Lung (tissue), 11 donors: ENCODE measurements at regions not wholly inside any gene's neighbourhood (a gene's known extent, or its start where the extent isn't known, plus 50 kb on each side); places are given as distances from the start of the nearest gene placed in this dataset.

Experiments used
- ATAC-seq: fragments of 200-7000 bp; cut with Tn5 transposase; one replicate; pipeline ENCODE4 v1.9.1; 2020; ENCODE audit warnings: moderate number of reproducible peaks; ENCODE audit not compliant: insufficient read depth, low FRiP score
- DNase-seq, 3 donors: peaks; one replicate each; pipeline ENCODE4 v3.0.0-alpha.2; 2013 to 2017
- H3K27ac ChIP-seq, 2 donors: one replicate each; pipeline ENCODE4 v1.5.1; 2013; ENCODE audit warnings: mild to moderate bottlenecking in 2 of 2, moderate library complexity in 2 of 2, control low read depth in 1 of 2, inconsistent platforms in 1 of 2, low read depth in 1 of 2, low read length in 1 of 2
- H3K27me3 ChIP-seq, 3 donors: one replicate each; pipeline ENCODE4 v1.5.1; 2013; ENCODE audit warnings: low read length in 2 of 3; ENCODE audit not compliant: control insufficient read depth in 3 of 3, insufficient read depth in 3 of 3
- H3K36me3 ChIP-seq, 4 donors: one replicate each; pipeline ENCODE4 v1.5.1; 2013; ENCODE audit warnings: low read length in 4 of 4, mild to moderate bottlenecking in 1 of 4, moderate library complexity in 1 of 4; ENCODE audit not compliant: control insufficient read depth in 4 of 4, insufficient read depth in 4 of 4
- H3K4me1 ChIP-seq, 5 donors: one replicate each; pipeline ENCODE4 v1.5.1; 2013; ENCODE audit warnings: low read length in 5 of 5, mild to moderate bottlenecking in 2 of 5, moderate library complexity in 1 of 5; ENCODE audit not compliant: control insufficient read depth in 5 of 5, insufficient read depth in 5 of 5
- H3K4me3 ChIP-seq: one replicate; pipeline ENCODE4 v1.5.1; 2013; ENCODE audit warnings: mild to moderate bottlenecking, control low read depth, moderate library complexity
- H3K9ac ChIP-seq, 2 donors: one replicate each; pipeline ENCODE4 v1.5.1; 2013; ENCODE audit warnings: low read length in 2 of 2, control low read depth in 1 of 2; ENCODE audit not compliant: insufficient read depth in 1 of 2
- H3K9me3 ChIP-seq, 4 donors: one replicate each; pipeline ENCODE4 v1.5.1; 2013; ENCODE audit warnings: low read length in 3 of 4, mild to moderate bottlenecking in 1 of 4, moderate library complexity in 1 of 4; ENCODE audit not compliant: control insufficient read depth in 4 of 4, insufficient read depth in 3 of 4
- WGBS, 2 donors: extraction: QIAGEN DNeasy Blood & Tissue Kit; methylation state at CpG; one replicate each; pipeline ENCODE4 v1.1.7; 2013; 5-methylcytosine and 5-hydroxymethylcytosine counted together
- TF ChIP-seq, protein P1 (sequence below): IDR thresholded peaks from 2 replicates; pipeline ENCODE4 v1.5.1; 2012; ENCODE audit warnings: mild to moderate bottlenecking; ENCODE audit errors: control extremely low read depth, extremely low read depth
- donor health status: control.
- donor health status: control.
- donor health status: Bipolar disorder and iron deficiency.
- donor health status: healthy.
- donor health status: DM: yes; HTN: yes; CAD: no.

DNA sequence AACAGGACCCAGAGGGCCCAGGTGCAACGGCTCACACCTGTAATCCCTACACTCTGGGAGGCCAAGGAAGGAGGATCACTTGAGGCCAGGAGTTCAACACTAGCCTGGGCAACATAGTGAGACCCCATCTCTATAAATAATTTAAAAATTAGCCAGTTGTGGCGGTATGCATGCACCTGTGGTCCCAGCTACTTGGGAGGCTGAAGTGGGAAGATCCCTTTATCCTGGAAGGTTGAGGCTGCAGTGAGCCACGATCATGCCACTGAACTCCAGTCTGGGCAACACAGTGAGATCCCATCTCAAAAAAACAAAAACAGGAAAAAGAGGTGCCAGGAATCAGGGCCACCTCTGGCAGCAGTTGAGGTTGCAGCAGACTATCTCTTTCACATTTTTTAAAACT is 85.7 kb upstream of the NUDT7 start:
- 74 to 89% methylated on average over 3 of the region's 3 CpGs for WGBS, 2 donors
- ATAC-seq: no peak
- Histone ChIP-seq H3K27me3 (no peaks in the 10 kb centered on the region), H3K4me1 (peaks cover 0 to 7% (median 0%) of the 10 kb centered on the region in 5 donors), H3K27ac (no peak overlapping the region), H3K36me3 (no peaks in the 10 kb centered on the region), H3K9ac (no peak overlapping the region), H3K9me3 (no peaks in the 10 kb centered on the region), H3K4me3 (no peak overlapping the region)
- TF ChIP-seq, protein P1, sequence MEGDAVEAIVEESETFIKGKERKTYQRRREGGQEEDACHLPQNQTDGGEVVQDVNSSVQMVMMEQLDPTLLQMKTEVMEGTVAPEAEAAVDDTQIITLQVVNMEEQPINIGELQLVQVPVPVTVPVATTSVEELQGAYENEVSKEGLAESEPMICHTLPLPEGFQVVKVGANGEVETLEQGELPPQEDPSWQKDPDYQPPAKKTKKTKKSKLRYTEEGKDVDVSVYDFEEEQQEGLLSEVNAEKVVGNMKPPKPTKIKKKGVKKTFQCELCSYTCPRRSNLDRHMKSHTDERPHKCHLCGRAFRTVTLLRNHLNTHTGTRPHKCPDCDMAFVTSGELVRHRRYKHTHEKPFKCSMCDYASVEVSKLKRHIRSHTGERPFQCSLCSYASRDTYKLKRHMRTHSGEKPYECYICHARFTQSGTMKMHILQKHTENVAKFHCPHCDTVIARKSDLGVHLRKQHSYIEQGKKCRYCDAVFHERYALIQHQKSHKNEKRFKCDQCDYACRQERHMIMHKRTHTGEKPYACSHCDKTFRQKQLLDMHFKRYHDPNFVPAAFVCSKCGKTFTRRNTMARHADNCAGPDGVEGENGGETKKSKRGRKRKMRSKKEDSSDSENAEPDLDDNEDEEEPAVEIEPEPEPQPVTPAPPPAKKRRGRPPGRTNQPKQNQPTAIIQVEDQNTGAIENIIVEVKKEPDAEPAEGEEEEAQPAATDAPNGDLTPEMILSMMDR: no peak
- no peak for DNase-seq

DNA sequence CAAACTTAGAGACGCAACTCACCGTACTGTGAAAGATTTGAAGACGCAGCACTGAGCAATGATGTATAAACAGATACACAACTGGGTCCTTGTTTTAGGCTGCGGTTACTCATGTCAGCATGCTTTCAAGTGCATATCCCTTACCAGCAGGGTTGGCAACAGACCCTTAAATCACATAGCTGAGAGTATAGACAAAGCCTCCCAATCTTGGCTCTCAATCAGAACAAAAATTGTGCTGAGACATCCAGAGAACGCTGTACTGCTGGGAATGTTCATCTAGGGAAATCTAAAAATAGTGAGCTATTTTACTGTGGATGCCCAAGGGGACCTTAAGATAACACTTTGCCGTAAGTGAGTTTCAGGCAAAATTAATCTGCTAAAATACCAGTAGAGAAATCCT is 84.4 kb upstream of the NUDT7 start:
- H3K36me3 ChIP-seq: no peaks in the 10 kb centered on the region
- H3K27ac ChIP-seq: no peak overlapping the region
- ATAC-seq: no peak
- 63 to 70% methylated on average over 6 of the region's 6 CpGs for WGBS, 2 donors
- peaks cover 0 to 7% (median 0%) of the 10 kb centered on the region in 5 donors for H3K4me1 ChIP-seq
- DNase-seq: peak in 2 of 3 donors; percentile 57 to 58
- H3K9ac ChIP-seq: no peak overlapping the region
- no peaks in the 10 kb centered on the region for H3K9me3 ChIP-seq
- TF ChIP-seq, protein P1: no peak
- H3K4me3 ChIP-seq: no peak overlapping the region
- no peaks in the 10 kb centered on the region for H3K27me3 ChIP-seq

DNA sequence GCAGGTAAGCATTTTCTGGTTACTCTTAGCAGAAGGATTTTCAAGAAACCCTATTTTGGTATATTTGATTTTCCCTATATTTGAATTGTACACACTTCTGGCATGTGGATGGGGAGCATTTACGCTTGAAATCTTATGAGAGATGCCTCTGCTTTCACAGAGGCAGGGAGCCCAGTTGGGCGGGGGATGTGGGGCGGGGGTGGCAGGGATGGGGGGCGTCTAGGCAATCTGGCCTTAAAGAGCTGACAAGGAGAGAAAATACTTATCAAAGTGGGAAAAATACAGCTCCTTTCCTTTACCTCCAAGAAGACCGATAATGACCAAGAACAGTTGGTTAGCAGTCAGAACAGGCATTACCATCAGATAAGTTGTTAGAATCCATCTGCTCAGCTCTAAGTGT is 79.1 kb upstream of the NUDT7 start:
- ATAC-seq (no peak), DNase-seq (no peak)
- no peaks in the 10 kb centered on the region for H3K27me3 ChIP-seq
- TF ChIP-seq, protein P1: no peak
- H3K4me3 ChIP-seq: no peak overlapping the region
- H3K36me3 ChIP-seq: no peaks in the 10 kb centered on the region
- peaks cover 0 to 3% (median 0%) of the 10 kb centered on the region in 5 donors for H3K4me1 ChIP-seq
- H3K27ac ChIP-seq: no peak overlapping the region
- H3K9ac ChIP-seq: no peak overlapping the region
- WGBS, 2 donors: 74 to 92% methylated on average over 5 of the region's 5 CpGs
- H3K9me3 ChIP-seq: no peaks in the 10 kb centered on the region

DNA sequence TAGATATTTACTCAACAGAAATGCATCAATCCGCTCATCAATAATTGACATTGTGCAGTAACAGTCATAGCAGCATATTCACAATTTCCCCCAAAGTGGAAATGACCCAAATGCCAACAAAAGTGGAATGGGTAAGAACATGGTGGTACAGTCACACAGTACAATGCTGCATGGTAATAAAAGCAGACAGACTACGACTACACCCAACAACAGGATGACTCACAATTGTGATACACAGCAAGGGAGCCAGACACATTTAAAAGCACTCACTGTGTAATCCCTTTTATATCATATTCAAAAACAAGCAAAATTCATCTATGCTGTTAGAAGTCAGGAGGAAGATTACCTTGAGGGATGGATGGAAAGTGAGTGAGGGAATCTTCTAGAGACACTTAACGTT is 76.5 kb upstream of the NUDT7 start:
- no peaks in the 10 kb centered on the region for H3K9me3 ChIP-seq
- no peaks in the 10 kb centered on the region for H3K27me3 ChIP-seq
- H3K27ac ChIP-seq: no peak overlapping the region
- WGBS, 2 donors: 84 to 91% methylated on average over 3 of the region's 3 CpGs
- H3K4me1 ChIP-seq: peaks cover 0 to 3% (median 0%) of the 10 kb centered on the region in 5 donors
- no peak overlapping the region for H3K4me3 ChIP-seq
- no peaks in the 10 kb centered on the region for H3K36me3 ChIP-seq
- ATAC-seq: no peak
- no peak for DNase-seq
- H3K9ac ChIP-seq: no peak overlapping the region
- TF ChIP-seq, protein P1: no peak
